ENCODE measurements at regions not wholly inside any gene's neighbourhood (a gene's known extent, or its start where the extent isn't known, plus 50 kb on each side); places are given as distances from the start of the nearest gene placed in this dataset.

GRCh38 chr5:171647043-171647903, 138.3 kb upstream of the SMIM23 start (continued):
- TF ChIP-seq, protein P1, sequence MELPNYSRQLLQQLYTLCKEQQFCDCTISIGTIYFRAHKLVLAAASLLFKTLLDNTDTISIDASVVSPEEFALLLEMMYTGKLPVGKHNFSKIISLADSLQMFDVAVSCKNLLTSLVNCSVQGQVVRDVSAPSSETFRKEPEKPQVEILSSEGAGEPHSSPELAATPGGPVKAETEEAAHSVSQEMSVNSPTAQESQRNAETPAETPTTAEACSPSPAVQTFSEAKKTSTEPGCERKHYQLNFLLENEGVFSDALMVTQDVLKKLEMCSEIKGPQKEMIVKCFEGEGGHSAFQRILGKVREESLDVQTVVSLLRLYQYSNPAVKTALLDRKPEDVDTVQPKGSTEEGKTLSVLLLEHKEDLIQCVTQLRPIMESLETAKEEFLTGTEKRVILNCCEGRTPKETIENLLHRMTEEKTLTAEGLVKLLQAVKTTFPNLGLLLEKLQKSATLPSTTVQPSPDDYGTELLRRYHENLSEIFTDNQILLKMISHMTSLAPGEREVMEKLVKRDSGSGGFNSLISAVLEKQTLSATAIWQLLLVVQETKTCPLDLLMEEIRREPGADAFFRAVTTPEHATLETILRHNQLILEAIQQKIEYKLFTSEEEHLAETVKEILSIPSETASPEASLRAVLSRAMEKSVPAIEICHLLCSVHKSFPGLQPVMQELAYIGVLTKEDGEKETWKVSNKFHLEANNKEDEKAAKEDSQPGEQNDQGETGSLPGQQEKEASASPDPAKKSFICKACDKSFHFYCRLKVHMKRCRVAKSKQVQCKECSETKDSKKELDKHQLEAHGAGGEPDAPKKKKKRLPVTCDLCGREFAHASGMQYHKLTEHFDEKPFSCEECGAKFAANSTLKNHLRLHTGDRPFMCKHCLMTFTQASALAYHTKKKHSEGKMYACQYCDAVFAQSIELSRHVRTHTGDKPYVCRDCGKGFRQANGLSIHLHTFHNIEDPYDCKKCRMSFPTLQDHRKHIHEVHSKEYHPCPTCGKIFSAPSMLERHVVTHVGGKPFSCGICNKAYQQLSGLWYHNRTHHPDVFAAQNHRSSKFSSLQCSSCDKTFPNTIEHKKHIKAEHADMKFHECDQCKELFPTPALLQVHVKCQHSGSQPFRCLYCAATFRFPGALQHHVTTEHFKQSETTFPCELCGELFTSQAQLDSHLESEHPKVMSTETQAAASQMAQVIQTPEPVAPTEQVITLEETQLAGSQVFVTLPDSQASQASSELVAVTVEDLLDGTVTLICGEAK (IDR thresholded peaks at IDR 0.05): no peak
- TF ChIP-seq, protein P1 (CRISPR knock-in tag; IDR thresholded peaks at IDR 0.05): peak; percentile 63; the same call in 1 of the 2 replicates
- 0 out of 2 replicates have a peak, but pooled peaks have one; percentile 34 for TF ChIP-seq PPARG (CRISPR knock-in tag; conservative IDR thresholded peaks at IDR 0.05)
- TF ChIP-seq STAG1 (CRISPR knock-in tag; IDR thresholded peaks at IDR 0.05): peak; percentile 17; the same call in 1 of the 2 replicates
- 0 out of 2 replicates have a peak, but pooled peaks have one; percentile 51 for TF ChIP-seq ZNF333 (CRISPR knock-in tag; IDR thresholded peaks at IDR 0.05; ENCODE audit: borderline replicate concordance)

Measured in HepG2 (cell line).